ENCODE measurements at regions not wholly inside any gene's neighbourhood (a gene's known extent, or its start where the extent isn't known, plus 50 kb on each side); places are given as distances from the start of the nearest gene placed in this dataset.
"Not testable (repeated sequence)": the region's sequence is repeated elsewhere in the genome, so short reads cannot be mapped to it uniquely, and the experiment has no call there.

DNA sequence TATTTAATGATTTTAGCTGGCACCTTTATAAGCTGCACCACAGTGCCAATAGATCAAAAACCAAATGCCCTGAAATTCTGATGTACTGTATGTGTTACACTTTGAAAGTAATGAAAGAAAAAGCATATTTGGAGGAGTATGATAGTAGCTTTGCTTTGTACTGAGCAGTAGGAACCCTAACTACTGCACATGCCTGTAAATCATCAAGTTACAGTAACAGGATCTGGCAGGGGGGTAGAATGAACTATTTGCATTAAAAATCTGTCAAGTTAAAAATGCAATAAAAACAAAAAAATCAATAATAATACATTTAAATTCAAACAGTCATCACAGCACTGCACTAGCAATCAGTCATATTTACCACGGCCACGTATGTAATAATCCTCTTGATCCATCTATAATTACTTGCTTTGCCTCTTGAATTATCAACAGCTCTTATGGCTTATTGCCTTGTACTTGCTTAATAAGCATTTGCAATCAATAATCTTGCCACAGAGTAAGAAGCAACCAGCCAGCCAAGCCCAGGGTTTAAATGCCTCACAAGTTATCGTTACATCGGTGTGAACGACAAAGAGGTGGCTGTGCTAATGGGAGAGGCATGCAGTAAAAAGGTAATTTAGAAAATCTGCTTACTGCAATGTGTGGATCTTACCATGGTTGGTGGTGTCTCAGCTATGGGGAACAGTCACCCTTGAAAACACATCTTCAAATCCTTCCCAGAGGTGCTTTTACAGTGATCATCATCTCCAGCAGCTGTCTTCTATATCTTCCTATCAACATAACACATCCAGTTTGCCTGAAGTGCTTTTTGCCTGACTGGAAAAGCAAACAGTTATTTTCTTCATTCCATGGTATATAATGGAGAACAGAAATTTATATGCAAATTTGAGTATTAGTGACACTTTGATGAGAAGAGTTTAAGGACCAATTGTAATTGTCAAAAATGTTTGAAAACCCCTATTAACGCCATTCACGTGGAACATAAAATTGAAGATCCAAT lies 1812.1 kb upstream of the ADGRL3 start:
- ATAC-seq = no peak
- no peak for DNase-seq (ENCODE audit: missing footprints)
- intact Hi-C loops (cut with DNase I) = no loop called here

DNA sequence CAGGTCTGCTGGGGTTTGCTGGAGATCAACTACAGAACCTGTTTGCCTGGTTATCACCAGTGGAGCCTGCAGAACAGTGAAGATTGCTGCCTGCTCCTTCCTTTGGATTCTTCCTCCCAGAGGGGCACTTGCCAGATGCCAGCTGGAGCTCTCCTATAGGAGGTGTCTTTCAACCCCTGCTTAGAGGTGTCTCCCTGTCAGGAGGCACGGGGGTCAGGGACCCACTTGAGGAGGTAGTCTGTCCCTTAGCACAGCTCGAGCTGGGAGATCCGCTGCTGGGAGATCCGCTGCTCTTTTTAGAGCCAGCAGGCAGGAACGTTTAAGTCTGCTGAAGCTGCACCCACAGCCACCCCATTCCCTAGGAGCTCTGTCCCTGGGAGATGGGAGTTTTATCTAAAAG lies 1806.3 kb upstream of the ADGRL3 start:
- ATAC-seq (no peak), DNase-seq (ENCODE audit: missing footprints) (no peak)
- intact Hi-C loops (cut with DNase I) = no loop called here

DNA sequence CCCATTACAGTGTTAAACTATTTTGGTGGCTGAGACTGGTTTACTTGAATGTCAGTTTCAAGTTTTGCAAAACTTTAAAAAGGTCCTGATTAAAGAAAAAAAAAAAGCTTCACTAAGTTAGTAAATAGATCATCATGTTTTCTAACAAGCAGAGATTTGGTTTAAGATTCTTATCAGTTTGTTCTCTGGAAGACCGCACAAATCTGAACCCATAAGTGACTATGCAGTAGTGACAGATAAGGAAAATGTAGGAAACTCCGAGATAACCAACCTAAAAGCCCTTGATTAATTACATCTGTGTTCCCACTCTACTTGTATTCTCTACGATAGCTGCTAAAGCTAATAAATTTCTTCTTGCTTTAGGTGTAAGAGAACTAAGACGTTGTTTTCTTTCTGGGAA lies 1799.8 kb upstream of the ADGRL3 start:
- ATAC-seq (no peak), DNase-seq (ENCODE audit: missing footprints) (no peak)
- intact Hi-C loops (cut with DNase I) = loop anchor here (5.0 kb wide), 1 partner anchor 308 kb away; no protein-coding TSS in a partner anchor

DNA sequence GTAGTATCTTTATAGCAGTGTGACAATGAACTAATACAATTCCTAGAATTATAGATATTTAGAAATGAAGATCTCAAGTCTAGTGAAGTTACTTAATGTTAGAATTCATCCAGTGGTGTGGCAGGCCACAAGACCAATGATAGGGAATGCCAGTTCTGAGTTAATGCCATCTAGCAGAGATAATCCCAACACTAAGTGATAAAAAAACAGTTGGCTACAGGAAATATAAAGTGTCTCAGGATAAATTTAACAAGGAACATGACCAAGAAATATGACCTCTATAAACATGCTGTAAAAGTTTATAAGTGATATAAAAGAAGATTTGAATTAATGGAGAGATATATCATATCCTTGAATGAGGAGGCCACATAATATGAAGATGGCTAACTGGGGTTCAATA lies 1790.5 kb upstream of the ADGRL3 start:
- DNase-seq (ENCODE audit: missing footprints) (no peak), ATAC-seq (no peak)
- intact Hi-C loops (cut with DNase I) = no loop called here

DNA sequence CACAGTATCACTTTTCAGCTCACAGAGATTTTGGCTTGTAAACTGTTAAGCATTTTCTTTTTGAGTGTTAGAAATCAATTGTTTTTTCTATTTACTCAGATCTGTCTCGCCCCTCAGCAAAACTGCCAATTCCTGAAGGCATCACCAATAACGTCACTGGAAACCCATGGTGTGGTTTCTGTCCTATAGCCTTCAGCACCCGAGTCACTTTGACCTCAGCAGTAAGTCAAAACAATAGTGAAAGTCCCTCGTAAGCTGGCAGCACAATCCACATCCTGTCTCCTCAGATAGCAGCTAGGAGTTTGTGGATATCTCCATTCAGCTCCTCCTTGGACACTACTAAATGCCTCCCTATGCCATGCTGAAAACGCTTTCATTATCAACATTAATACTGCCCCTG lies 1787.4 kb upstream of the ADGRL3 start:
- ATAC-seq (no peak), DNase-seq (ENCODE audit: missing footprints) (no peak)
- intact Hi-C loops (cut with DNase I) = no loop called here

DNA sequence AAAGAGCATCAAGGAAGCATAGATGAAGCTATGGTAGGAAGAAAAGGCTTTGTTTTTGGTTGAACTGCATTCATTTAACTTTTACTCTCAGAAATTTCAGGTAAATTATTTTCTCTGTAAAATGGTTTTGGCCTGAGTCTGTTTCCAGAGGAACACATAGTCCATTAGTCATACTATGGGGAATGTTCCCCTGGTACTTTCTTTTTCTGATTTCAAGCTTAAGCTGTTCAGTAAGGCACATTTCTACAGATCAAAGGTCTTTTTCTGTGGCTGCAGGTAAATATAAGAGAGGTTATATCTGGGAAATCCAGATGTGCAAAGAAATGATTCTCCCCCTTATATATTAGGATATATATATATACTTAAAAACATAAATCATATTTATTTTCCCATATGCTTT lies 1744.4 kb upstream of the ADGRL3 start:
- ATAC-seq (no peak), DNase-seq (ENCODE audit: missing footprints) (no peak)
- intact Hi-C loops (cut with DNase I) = no loop called here

DNA sequence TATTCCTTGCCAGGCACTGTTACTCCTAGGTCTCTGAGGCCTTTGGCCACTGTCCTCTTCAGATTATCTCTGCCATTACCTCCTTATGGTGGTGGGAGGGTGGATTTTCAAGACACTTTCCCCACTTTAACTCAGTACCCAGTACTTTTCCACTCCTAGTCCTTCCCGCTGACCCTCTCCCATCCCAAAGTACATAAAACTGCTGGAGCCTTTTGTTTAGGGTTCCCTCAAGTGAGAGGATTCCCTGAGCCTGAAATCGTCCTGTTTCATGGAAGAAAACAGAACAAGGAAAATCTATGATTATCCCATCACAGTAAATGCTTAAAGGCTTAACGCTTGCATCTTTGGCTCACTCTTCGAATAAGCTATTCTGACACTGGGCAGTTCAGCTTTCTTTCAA lies 1742.5 kb upstream of the ADGRL3 start:
- no peak for ATAC-seq
- DNase-seq (ENCODE audit: missing footprints) = no peak
- intact Hi-C loops (cut with DNase I) = no loop called here

DNA sequence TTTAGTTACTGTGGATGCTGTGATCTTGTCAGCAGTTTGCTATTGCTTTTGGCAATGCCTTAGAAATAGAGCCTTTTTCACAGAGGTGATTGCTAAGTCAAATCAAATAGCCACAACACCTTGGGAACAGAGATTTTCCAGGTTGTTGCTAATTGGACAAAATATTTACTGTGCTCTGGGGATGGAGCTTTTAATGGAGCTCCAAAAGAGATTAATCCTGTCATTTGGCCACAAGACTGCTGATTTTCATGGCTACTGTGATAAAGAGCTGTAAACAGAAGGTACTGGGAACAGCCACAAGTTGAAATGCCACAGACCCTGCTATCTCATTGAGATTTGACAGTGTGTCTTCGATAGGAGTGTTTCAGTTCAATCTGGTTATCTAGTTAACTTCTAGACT lies 1715.2 kb upstream of the ADGRL3 start:
- ATAC-seq = no peak
- DNase-seq (ENCODE audit: missing footprints) = no peak
- intact Hi-C loops (cut with DNase I) = no loop called here

DNA sequence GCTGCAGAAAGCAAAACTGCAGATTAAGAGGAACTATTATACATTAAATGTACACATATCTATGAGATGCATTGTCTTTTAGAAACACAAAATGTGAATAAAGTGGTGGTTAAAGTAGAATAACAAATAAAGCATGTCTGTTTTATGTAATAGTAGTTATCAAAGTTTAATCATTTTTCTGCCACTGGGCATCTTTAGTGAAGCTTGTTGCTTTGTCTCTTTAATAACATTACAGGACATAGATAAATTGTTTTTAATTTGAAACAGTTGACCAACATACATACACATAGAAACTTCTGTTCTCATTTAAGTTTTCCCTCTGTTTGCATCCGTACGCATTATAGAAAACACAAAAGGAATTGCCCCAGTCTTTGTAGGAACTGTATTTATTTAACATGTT lies 1700.0 kb upstream of the ADGRL3 start:
- intact Hi-C loops (cut with DNase I) = no loop called here
- DNase-seq (ENCODE audit: missing footprints) = no peak
- no peak for ATAC-seq

DNA sequence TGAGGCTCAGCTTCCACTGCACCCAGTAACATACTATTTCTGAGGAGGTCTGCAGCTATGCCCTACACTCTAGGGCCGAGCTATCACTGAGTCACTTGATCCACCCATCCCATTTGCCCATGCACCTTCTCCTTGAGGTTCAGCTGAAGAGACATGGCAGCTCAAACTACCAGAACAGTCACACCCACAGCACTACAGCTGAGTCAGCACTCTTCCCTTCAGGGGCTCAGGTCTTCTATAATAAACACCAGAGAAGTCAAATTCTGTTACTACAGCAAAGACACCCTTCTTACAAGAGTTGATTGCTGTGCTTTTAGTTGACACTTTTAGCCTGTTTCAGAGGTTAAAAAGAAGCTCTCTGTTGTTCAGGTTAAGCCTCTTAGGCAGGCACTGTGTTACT lies 1696.4 kb upstream of the ADGRL3 start:
- DNase-seq (ENCODE audit: missing footprints) = no peak
- ATAC-seq = no peak
- intact Hi-C loops (cut with DNase I) = no loop called here

DNA sequence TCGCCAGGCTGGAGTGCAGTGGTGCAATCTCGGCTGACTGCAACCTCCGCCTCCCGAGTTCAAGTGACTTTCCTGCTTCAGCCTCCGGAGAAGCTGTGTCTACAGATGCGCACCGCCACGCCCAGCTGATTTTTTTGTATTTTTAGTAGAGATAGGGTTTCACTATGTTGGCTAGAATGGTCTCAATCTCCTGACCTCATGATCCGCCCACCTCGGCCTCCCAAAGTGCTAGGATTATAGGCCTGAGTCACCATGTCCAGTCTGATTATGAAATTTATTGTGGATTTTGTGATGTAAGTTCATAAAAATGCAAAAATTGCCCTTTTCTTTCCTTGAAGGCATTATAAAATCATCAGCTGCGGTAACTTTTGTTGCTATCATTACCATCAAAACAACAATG lies 1688.3 kb upstream of the ADGRL3 start:
- DNase-seq (ENCODE audit: missing footprints); intact Hi-C loops (cut with DNase I); ATAC-seq: not testable (repeated sequence)

DNA sequence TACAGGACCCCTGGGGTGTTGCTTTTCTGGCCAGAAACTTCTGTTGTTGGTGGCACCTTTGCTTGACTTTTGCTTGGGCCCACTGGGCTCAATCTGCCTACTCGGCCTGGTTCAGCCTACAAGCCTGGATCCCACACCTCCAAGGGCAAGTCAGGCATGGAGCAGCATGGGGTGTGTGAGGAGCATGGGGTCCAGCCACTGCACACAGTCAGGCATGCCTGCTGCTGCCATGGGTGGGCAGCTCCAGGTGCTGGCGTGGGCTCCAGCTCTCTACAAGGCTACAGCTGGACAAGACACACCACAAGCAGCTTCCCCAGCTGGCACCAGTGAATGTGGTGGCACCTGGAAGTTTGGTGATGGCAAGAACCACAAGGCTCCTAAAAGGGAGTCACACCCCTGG lies 1683.1 kb upstream of the ADGRL3 start:
- DNase-seq (ENCODE audit: missing footprints) (no peak), ATAC-seq (no peak)
- intact Hi-C loops (cut with DNase I) = no loop called here

DNA sequence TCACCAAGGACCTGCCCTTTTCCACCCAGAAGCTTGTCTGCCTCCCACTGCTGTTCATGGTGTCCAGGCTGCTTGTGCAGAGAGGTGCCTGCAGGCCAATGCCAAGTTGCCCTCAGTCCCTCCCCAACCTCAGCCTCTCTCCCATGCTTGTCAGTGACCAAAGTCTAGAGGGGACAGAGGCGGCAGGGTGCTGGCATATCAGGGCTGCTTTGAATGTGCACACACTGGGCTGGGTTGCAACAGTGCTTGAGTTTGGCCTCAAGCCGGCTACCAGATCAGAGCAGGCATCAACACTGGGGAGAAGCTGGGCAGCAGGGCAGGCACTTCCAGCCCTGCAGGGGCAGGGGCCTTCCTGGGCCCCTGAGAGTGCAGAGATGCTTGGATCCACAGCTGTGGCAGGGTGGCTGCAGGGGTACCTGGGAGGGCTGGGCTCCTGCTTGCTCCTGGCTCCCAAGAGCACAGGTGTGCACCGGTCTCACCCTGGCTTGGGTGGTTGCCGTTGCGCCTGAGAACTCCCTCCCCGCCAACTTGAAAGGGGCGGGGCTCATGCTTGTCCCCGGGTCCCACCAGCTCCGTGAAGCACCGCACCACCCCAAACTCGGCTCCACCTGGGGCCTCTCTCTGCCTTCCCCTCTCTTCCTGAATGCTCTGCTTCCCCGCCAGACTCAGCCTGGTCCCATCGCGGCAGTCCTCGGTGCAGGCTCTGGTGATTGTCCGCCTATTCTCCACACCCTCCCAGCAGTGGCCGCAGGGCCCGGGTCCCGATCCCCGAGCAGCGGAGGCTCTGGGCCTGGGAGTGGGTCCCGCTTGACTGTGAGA lies 1681.9 kb upstream of the ADGRL3 start:
- DNase-seq (ENCODE audit: missing footprints) (no peak), ATAC-seq (no peak)
- intact Hi-C loops (cut with DNase I) = no loop called here

DNA sequence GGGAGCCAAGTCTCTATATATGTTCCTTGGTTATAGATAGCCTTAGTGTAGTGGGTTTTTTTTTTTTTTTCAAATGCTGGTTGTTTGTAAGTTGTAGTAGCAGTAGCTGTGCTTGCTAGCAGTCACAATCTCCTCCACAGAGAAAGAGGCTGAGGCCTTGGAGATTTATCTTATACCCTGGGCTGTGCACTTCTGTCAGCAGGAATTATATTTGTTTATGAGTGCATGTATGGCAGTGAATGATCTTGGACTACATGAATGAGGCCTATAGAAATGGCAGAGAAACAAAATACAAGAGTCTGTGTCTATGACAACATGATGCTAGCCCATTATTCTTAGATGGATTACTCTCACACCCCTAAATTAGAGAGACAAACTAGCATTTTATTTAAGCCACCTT lies 1674.2 kb upstream of the ADGRL3 start:
- no peak for DNase-seq (ENCODE audit: missing footprints)
- intact Hi-C loops (cut with DNase I) = no loop called here
- no peak for ATAC-seq

DNA sequence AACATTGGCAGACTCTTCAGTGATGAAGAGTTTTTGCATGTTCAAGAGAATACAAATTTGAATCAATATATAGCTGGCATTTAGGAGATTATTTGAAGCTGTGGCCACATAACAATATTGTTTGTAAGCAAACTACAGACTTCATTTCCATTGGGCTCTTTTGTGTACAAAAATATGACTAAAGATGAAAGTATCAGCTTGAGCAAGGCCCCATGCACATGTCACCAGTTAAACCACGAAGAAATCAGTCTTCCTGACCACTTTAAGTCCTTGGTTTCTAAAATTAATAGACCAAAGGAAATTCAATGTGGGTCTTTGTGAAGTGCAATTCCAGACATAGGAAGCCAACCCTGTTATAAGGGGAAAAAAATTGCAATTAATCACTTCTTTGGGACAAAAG lies 1664.6 kb upstream of the ADGRL3 start:
- DNase-seq (ENCODE audit: missing footprints) (no peak), ATAC-seq (no peak)
- intact Hi-C loops (cut with DNase I) = no loop called here

DNA sequence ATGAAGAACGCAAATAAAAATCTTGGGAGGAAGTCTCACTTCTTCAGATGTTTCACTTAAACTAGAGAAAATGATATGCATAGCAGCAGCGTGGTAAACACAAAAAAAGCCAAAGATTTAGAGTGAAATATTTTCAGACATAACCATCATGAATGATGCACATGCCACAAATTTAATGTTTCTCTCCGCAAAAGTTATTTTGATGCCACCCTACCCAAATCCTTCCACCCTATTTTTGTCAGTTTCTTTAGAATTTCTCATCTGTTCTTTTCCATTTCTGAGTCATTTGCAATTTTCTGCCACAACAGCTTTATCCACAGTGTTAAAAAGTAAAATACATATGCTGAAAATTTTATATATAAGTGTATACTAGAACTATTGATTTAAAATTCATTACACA lies 1663.7 kb upstream of the ADGRL3 start:
- ATAC-seq (no peak), DNase-seq (ENCODE audit: missing footprints) (no peak)
- intact Hi-C loops (cut with DNase I) = no loop called here

DNA sequence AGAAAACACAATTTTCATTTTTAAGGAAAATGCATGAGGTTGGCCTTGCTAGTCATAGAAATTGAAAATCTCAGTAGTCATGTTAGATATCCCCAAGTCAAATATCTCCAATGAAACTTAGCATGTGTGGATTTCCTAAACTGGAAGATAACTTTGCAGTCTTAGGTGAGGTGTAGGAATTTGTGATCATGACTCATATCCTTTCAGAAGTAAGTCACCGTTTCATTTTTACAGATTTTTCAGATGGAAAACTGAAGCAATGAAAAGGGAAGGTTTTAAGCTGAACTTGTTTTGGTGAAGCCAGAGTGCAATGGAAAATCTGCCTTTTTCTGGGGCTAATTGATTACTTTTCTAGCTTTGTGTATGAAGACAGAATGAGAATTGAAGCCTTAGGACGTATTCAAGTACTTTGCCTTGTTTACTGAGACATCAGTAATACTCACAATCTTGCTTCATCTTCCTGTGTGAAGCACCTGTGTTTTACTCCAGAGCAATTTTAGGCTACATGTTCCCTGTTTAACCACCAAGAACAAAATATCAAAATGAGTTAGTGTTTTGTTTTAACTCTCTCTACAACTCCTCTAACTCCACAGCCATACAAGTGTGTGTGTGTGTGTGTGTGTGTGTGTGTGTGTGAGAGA lies 1662.8 kb upstream of the ADGRL3 start:
- no peak for ATAC-seq
- no peak for DNase-seq (ENCODE audit: missing footprints)
- intact Hi-C loops (cut with DNase I) = no loop called here

DNA sequence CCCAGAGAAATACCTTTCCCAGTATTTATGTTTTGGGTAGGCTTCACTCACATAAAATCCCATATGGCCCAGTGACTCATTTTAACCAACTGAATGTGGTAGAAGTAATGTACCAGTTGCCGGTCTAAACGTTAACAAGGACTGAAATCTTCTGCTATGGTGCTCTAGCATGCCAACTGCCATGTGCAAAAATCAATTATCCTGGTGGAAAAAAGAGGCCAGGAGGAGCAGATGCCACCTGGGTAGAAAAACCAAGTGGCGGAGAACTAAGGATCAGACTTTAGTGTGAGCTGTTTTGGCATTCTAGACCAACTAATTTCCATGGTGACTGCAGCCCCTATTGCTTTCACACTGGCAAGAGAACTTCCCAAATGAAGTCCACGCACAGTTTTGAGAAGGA lies 1660.7 kb upstream of the ADGRL3 start:
- intact Hi-C loops (cut with DNase I) = no loop called here
- no peak for ATAC-seq
- DNase-seq (ENCODE audit: missing footprints) = no peak

DNA sequence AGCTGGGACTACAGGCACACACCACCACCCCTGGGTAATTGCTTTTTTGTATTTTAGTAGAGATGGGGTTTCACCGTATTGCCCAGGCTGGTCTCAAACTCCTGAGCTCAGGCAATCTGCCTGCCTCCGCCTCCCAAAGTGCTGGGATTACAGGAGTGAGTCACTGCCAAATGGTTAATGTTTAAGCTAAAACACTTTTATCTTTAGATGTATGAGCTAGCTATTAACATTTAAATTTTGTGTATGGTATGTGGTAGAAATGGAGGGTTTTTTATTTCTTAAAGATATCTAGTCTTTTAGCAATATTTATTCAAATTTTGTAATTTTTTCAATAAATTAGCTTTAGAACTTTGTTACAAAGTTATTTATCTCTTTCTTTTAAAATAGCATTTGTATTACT lies 1659.8 kb upstream of the ADGRL3 start:
- DNase-seq (ENCODE audit: missing footprints) (no peak), ATAC-seq (no peak)
- intact Hi-C loops (cut with DNase I) = no loop called here

Data from Right ventricle myocardium inferior (tissue), 1 donor.